GM18520 (cell line): ENCODE measurements at regions not wholly inside any gene's neighbourhood (a gene's known extent, or its start where the extent isn't known, plus 50 kb on each side); places are given as distances from the start of the nearest gene placed in this dataset.

Experiments used
- ATAC-seq: cut with Tn5 transposase; IDR thresholded peaks from one replicate; pipeline ENCODE4 v1.9.1; 2021; ENCODE audit not compliant: unreplicated experiment

DNA sequence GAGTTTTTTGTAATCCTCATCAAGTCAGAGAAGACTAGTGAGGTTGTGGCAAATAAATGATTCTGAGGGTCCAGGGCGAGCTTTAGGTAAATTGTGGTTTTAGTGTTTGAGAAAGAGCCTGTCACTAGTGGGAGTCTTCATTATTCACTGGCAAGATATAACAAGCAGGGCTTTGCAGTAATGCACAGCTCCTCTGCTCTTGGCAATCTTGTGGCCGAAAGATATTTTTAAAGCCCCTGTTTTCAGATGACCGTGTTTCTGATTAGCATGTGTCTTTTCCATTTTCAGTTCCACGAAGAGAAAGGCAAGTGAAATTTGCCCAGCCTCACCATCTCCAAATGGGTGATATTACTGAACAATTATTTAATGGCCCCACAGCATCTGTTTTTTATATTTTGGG is 154.0 kb upstream of the BCL6 start:
- no peak for ATAC-seq

DNA sequence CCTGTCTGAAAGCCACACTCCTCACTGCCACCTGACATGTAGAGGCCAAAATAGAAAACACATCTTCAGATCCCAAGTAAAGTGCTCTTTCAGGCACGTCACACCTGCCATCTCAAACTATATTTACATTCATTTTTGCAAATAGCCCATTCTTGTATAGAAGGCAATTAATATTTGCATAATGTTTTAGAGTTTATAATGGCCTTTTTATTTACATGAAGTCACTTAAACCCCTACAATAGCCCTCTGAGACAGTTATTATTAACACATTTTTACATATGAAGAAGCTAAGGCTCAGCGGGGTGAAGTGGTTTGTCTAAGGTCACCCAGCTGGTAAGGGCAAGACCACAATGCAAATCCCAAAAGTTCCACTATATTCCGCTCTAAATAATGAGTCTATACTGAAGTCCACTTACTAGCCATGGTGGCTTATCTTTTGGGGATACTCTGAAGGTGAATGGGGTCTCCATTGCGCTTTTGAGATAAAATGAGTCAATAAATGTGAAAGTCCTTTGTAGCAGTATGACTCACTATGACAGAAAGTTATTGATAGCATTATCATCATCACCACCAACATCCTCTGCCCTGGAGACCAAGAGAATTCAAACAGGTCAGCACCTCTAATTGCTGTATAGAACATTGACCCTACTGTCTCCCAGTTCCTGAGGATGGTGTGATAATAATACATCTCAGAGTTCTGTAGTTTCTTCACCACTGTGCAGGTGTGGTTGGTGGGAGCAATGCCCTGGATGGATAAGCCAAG is 155.9 kb upstream of the BCL6 start:
- no peak for ATAC-seq

DNA sequence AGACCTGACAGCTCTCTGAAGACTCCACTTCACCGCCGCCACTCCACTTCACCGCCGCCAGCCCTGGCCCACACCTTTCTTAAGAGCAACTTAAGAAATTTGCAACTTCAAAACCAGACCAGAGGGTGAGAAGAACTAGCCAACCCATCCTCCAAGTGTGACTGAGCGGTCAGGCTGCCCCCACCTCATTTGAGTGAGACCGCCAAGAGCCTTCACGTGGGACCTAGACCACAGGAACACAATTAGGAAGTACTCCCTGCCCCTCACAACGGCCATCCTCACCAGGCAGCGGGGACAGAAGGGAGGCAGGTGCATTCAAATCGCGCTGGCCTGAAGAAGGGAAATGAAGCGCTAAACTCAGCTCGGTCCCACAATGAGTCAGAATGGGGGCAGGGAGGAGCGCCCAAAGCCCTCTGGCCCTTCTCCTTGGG is 156.8 kb upstream of the BCL6 start:
- ATAC-seq: peak; percentile 36

DNA sequence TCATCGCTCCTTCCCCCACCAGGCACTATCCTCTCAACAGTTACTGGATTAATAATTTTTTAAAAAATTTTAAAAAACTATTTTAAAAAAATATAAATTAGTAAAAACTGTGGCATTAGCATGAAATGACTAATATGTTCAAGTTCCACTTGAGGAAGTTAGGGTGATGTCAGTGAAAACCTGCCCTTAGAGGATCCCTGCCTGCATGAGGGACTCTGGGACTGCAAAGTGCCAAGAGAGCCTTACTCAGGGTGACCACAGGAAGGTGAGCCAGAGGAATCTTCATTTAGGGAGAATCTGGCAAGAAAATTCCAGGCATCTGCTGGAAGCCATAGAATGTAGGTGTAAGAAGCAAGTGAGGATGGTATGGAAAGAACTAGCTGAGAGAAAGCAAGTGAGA is 157.7 kb upstream of the BCL6 start:
- ATAC-seq: no peak

DNA sequence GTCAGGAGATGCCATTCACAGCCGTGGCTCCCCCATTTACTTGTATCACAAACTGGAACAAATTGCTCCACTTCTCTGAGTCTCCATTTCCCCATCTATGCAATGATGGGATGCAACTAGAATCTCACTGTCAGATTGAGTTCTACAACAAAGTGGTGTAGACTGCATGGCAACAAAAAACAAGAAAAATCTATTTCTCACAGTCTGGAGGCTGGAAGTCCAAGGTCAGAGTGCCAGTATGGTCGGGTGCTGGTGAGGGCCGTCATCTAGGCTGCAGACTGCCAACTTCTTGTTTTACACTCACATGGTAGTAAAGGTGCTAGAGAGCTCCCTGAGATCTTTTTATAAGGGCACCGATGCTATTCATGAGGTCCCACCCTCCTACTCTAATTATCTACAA is 158.4 kb upstream of the BCL6 start:
- no peak for ATAC-seq

DNA sequence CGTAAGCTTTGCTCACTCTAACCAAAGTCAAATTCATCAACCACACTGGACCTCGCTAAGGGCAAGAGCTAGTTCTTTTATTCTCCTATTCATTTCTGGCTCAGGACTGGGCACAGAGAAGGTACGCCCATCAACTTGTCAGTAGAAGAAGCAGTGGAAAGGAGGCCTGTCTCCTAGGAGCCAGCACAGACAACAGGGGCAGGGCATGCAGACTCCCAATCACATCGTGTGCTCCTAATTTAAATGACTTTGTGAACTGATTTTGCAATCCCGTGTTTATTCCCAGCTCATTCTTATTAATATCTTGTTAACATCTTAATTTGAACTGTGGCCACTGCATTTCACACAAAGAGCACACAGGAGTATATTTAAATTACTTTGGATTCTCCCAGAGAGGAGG is 161.1 kb upstream of the BCL6 start:
- ATAC-seq: no peak

DNA sequence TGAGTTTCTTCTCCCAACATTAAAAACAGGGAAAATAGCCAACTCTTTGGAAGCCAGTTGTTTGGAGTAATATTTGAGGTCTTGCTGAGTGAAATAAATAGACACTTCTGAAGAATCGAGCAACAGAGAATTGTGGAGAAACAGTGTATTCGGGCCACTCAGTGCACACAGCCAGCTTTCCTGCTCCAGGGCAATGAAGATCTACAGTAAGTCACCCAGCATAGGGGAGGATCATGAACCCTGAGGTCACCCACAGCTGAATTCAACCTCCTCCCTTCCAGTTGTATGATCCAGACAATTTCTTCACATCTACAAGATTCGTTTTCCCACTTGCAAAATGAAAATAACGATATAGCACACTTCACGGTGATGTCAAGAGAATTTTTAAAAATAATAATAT is 161.7 kb upstream of the BCL6 start:
- no peak for ATAC-seq

DNA sequence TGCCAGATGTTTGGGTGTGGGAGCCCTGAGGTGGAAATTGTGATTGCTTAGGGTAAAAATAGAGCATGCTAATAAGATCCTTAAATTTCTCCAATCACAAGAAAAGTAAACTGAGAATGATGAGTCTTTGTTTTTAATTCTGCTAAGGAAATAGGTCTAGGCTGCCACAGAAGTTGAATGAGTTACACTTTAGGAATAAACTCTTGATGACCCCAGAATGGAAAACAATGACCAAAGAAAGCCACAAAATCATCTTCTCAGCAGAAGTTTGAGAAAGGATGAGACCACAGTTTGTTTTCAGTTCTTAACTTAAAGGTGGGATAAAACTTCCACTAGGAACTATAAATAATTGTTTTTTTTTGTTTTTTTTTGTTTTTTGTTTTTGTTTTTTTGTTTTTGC is 164.6 kb upstream of the BCL6 start:
- no peak for ATAC-seq

DNA sequence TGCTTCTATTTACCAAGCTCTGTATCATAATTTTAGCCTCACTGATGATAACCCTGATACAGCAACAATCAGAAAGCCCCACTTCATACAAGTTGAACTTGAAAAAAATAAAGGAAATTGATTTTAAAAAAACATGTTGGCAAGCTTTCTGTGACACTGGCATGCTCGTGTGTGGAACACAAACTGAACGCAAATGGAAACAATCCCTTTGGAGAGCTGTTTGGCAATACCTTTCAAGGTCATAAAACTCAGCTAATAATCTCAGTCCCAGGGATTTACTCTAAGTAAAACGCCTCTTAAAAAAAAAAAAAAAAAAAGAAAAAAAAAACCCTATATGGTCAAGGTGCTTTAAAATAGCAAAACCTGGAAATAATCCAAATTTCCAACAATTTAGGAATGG is 166.7 kb upstream of the BCL6 start:
- no peak for ATAC-seq

DNA sequence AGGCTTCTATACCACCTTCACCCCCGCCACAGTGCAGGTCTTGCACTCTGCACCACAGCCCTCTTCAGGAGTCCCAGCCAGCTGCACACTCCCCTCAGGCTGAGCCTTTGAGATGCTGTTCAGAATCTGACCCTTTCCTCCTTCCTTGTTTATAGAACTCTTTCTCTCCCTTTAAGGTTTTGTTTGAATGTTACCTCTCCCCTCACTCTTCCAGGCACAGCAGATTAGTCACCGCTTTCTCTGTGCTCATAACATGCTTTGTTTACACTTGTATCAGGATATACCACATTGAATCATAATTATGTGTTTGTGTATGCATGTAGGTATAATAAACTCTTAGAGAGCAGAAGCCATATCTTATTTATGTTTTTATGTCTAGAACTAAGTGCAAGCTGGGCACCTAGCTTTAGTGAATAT is 168.4 kb upstream of the BCL6 start:
- no peak for ATAC-seq

DNA sequence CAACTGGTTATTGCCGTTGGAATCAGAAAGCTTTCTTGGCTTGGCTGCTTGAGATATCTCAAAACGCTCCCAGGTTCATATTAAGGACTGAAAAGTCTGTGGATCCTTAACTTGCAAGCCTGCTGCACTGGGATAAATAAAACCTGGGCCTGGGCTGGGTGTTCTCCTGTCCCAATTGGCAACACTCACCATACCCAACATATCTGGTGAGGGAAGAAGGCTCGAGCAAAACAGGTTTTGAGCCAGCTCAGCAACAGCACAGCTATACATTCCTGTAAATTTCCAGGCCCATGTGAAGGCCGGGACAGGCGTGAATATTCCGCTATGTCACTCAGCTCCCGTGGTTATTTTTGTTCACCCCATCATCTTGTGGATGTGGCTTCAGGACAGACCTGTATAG is 169.0 kb upstream of the BCL6 start:
- ATAC-seq: no peak

DNA sequence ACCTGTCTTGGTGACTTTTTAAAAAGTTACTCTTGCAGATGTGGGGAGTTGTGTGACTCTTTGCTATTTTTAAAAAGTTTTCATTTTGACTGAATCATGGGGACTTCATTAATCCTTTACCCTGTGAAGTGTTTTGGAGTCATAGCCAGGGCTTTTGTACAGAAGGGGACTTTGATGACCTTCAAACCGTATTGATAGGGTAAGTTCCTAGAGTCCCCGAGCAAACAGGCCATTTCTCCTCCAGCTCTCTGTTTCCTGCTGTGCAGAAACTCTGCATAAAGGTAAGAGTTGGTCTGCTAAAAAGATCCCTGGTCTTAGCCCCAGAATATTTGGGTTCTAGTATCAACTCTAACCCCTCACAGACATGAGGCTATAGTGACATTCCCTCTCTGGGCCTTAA is 170.8 kb upstream of the BCL6 start:
- ATAC-seq: no peak

DNA sequence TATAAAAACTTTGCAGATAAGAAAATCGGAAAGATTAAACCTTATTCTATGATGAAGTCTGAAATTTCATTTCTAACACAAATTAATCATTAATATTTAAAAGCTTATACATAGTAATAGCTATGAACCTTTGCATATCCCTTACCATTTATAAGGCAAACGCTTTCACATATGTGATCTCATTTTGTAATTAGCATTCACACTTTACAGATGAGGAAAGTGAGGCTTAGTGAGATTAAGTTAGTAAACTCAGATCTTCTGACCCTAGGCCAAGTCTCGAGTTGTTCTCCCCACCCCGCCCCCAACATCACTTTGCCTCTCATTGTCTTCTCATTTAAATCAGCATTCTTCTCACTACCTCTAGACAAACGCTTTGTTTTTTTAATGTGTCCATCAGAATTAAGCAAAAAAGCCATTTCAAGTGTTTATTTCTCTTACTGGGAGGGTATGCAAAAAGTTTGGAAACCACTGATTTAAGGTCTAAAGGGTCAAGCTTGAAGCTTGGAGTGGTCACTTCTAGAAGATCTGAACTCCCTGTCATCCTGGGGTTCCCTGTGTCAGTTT is 172.9 kb upstream of the BCL6 start:
- ATAC-seq: no peak

DNA sequence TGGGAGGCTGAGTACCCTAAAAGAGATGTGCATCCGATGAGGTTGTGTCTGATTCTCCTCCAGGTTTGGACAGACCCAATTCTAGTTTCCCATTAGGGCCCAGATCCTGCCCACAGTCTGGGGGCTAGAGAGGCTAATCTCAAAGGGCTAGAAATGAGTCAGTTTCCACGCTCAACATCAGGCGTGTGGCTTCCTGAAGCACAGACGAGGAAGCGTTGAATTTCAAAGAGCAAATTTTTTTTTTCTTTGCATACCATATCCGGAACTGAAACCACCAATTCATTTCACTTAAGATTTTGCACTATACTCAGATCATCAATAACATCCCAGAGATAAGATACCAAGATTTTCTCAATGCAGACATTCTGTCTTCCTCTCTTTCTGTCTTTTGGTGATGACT is 173.8 kb upstream of the BCL6 start:
- ATAC-seq: peak; percentile 75

DNA sequence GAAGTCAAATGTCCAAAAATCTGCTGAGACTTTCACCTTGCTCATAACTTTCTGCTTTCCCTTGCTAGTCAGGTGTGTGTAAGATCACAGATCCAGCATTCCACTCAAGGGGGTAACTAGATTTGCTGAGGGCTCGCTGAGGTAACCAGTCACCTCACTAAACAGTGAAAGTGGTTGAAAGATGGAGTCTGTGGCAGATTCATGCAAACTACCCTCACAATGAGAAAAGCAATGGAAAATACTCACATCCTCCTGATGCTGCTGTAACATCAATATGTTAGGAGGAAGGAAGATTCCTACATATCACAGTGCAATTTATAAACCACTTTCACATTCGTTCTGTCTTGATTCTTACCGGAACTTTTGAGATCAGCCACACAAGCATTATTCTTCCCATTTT is 174.3 kb upstream of the BCL6 start:
- peak; percentile 15 for ATAC-seq

DNA sequence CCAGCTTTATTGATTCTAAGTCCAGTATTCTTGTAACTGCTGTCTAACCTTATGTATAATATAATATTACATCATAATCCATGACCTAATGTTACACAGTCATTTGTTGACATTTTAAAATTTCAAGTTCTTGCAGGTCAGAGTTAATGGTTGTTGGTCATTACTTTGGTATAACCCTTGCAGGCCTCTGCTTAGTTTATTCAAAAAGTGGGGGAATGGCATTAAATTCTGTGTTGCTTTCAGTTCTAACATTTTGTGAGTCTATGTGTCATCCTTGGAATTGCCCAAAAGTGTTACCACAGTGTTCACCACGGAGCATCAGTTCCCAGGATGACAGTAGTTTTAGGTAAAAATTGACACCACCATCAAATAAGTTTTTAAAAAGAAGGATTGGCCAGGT is 174.8 kb upstream of the BCL6 start:
- ATAC-seq: peak; percentile 11

DNA sequence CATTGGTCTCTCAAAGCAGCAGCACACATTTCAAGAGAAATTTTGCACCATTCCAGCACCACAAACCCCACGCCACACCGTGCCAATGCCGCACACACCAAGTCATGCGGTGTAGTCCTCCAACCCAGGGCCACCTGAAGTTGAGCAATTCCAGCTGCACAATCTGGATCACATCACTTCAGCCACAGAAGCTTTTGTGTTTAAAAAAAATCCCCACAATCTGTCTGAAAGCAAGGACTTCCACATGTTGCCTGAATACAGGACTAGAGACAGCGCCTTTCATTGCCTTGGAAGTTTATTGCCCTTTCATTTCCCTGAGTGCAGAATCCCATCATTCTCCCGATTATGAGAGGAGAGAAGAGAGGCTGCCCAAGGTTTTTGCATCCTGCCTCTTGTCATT is 175.6 kb upstream of the BCL6 start:
- ATAC-seq: no peak

DNA sequence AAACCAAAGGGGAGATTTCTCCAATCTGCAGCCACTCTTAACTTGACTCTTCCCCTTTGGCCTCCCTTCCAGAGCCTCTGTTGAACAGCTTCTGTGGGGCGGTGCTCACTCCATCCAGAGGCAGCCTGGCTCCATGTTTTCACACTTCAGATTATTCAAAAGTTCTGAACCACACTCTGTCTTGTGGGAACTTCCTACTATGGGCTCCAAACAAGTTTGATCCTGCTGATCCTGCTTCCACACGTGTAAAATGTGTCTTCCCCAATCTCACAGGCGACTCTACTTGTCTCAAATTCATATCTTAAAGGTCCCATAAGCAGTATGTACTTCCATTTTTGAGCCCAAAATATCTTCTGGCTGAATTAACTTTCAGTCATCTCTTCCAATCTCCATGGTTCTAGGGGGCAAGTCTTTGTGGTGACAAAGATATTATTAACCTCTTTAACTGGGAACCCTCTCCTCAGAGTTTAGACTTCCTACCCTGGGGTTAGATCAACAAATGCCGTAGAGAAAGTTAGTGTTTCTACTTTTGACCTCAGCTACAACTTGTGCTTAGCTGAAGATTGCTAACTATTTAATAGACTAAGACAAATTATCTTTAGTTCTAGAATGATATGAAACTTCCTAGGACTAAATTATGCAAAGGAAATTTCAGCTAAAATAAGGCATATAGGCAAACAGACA is 176.3 kb upstream of the BCL6 start:
- ATAC-seq: no peak

DNA sequence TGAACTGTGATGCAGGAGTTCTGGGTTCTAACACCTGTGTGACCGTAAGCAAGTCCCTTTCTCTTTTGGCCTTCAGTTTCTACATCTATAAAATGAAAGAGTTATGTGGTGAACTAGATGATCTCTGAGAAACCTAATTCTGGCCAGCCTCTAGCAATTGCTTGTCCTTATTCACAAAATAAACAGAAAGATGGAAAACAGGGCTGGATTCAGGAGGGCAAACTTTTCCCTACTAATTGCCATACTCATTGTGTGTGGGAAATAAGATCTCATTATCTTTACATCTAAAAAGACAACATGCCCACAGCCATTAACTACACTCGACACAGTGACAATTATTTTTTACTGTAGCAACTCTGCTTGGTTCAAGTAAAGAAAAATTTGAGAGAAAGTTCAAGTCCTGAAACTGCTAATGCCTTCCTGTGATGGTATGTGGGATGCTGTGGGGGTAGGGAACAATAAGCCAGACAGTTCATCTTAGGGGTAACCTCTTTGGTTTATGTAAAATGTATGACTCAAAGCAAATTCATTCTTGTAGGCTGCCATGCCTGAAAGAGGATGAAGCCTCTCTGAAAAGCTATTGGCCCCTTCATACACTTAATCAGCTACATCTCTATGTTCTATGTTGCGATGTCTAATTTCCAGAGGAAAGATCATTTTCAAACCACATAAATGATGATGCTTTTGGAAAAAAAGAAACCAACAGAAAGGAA is 177.6 kb upstream of the BCL6 start:
- no peak for ATAC-seq

DNA sequence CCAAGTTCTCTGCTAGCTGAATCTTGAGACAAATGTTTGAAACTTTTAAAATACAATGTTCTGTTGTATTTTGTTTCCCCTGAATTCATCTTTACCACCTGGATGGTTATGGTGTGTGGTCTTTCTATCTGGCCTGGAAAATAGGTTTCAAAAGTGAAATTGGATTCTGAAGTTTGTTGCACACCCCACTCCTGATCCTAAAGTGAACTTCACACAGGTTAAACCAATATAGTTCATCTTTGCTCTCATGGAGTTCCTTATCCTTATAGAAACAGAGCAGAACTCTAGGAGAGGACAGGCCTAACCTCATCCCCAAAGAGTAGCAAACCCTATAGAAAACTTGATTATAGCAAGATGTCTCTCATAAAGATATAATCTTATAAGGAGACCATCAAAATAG is 179.4 kb upstream of the BCL6 start:
- ATAC-seq: no peak

DNA sequence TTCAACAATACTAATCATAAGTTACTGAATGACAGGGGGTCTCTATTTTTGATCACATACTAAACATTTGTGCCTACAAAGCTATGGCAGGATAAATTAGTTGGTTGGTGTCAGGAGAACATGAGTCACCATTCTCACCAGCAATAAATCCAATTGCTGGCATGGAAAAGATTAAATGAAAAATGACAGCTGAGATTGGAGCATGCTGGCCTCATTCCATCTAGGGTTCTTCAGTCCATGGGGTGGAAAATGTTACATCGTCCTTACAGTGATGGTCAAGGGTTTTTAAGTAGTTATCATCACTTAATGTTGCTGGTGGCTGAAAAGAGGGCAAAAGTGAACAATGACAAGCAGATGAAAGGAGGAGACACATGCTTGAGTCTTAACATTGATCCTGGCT is 180.1 kb upstream of the BCL6 start:
- ATAC-seq: no peak

DNA sequence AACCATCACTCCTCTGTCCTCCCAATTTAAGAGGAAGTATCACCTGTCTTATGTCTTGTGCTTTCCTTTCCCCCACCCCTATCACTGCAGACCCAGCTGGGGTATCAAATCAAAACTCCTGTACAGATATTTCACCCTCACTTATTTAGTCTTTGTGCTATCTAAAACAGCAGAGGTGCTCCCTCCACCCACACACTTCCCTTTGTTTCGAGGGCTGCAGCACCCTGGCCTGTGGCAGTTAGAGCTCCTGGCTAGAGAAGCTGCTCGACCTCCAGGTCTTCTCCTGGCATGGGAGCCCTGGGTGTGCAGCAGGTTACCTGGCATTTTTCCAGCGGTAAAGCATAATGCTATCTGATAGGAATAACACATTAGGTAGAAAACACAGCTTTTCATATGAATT is 181.4 kb upstream of the BCL6 start:
- no peak for ATAC-seq
